NCI-H748 (cell line): ENCODE measurements at regions not wholly inside any gene's neighbourhood (a gene's known extent, or its start where the extent isn't known, plus 50 kb on each side); places are given as distances from the start of the nearest gene placed in this dataset.
"Not testable (repeated sequence)": the region's sequence is repeated elsewhere in the genome, so short reads cannot be mapped to it uniquely, and the experiment has no call there.

ENCODE experiments used
- DNase-seq: peaks from one replicate; lab custom pipeline; 2025; ENCODE audit not compliant: unreplicated experiment; lab: John Stamatoyannopoulos, UW

DNA sequence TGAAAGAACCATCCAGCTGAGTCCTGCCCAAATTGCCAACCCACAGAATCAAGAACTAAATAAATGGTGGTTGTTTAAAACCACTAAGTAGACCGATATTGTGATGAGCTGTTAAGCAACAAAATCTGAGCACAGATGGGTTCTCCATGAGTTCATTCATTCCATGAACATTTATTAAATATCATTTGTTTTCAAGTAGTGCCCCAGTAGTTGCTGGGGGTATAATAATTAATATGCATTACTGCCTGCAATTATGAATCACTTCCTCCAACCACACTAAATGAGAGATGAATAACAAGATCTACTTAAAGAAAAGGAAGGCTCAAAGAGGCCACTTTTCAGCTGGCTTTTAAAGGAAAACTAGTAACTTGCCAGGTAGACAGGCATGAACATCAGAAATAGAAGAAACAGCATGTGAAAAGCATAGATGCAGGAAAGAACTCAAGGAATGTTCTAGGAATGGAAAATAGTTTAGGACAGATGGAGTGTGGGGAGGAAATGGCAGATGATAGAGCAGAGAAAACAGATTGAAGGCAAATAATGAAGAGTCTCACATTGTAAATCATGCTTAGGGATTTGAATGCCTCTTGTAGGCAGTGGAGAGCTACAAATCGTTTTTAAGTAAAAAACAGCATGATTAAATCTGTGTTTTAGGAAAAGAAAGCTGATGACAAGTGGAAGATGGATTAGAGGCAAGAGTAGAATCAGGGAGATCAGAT lies 641.7 kb upstream of the DIPK2B start:
- no peak for DNase-seq

DNA sequence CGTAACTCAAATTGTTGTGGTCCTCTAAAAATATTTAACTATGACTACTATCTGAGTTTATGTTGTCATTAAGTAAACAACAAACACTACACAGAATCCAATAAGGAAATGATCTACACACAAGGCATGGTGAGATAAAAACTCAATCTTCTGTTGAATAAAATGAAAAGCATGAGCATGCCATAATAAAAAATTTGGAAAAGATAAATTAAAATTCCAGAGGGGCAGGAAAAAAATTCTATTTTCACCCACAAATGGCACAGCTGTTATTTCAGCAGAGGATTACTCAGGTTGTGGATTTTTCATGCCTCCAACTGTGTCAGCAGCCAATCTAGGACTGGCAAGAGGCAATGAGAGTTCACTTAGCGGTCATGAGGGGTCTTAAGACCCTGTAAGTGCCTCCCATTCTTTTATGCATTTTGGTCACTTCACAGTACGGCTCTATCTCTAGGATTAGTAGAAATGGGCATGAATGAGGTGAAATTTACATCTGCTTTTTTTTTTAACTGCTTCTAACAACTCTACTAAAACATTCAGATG lies 639.8 kb upstream of the DIPK2B start:
- no peak for DNase-seq

DNA sequence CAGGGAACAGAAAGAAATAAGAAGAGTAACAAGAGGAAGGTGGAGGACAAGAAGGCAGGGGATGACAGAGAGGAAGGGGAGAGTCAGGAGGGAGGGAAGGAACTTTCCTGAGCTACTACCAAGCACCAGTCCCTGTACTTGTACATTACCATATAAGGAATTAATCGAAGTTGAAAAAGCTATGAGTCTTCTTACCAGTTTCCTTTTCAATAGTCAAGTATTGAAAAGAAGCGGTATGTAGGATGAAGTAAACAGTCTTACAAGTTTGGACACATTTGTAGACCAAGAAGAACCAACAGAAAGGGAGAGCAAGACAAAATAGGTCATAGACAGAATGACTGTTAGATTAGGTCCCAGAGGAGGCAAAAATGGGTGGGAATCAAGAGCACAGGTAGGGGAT lies 629.7 kb upstream of the DIPK2B start:
- DNase-seq = no peak

DNA sequence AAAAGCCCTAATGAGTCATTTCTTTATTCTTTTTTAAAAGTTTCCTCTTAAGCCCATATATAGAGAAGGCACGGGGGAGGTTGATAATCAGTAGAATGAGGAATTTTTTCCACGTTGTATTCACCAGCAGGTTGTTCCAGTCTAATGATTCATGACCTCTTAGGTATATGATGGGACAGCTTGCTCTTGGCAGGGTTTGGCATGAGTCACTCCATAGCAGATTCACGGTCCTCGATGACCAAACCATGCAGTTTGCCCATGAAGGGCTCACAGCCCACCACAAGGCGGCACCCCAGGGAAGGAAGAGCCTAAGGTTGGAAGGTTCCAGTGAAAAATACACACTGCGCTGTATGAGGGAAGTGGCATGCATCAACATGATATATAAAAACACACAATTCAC lies 623.8 kb upstream of the DIPK2B start:
- DNase-seq = no peak

DNA sequence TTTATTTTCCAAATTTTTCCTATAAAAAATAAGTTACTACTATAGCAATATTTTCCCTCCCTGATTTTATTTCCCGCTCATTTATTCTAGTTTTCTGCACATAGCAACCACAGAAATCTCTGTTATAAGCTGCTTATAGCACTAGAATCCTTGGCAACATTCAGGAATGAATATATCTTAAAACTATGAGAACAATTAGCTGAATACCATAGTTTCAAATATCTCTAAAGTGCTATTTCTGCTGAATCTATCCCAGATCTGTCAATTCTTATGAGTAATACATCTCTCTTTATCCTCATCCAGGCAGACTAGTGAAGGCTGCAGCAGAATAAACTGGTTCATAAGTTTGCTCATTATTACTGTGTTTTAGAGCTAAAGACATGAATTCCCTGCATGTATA lies 622.9 kb upstream of the DIPK2B start:
- no peak for DNase-seq

DNA sequence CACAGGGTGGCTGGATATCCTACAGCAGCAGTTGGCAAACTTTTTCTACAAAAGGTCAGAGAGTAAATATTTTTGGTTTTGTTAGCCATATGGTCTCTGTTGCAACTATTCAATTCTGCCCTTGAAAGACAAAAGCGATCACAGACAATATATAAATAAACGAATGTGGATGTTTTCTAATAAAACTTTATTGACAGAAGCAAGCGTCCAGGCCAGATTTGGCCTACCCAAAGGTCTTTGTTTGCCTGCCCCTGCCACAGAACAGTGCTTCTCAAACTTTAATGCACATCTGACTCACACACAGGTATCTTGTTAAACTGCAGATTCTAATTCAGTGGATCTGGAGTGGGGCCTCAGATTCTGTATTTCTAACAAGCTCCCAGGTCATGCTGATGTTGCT lies 621.4 kb upstream of the DIPK2B start:
- DNase-seq = no peak

DNA sequence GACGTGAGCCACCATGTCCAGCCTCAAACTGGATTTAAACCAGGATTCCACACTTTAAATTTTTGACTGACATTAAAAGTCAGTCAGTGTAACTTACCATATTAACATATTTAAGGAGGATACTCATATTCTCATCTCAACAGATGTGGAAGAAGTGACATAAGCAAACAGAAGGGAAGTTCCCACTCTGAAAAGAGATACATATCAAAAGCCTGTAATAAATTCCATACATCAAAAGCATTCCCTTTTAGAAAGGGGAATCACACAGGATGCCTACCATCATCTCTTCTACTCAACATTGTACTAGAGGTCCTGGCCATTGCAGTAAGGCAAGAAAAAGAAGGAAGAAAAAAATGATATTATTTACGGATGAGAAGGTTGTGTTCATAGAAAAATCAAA lies 618.2 kb upstream of the DIPK2B start:
- DNase-seq = no peak

DNA sequence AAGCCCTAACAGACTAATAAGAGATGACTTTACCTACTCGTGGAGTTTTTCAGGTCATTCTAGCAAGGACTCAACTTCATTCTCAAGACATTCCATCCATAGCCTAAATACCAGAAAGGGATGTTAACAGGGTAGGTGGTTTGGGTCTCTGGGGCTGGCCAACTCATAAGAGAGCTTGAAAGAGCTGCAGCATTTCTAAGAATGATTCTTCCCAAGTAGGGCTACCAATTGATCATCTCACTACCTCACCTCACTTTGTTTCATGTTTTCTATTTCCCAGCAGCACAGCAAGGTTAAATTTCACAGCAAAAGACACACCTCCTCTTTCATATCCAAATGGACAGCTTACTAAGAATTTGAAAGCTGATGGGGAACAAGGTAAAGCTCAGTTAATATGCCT lies 614.8 kb upstream of the DIPK2B start:
- no peak for DNase-seq

DNA sequence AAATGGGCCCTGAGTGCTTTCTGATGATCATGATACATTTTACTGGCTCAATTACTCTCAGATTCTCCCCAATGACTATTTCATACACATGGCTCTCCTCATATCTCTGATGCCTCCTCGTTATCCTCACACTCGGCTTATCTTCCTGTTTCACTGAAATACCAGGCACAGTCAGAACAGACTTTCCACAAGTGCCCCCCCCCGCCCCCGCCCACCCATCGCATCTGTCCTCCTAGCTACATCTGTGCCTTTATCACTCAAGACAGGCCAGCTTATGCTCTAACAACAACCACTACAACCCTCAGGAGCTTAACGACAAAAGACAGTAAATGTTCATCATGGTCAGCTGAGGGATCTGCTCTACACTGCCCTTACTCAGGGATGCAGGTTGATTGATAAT lies 610.6 kb upstream of the DIPK2B start:
- DNase-seq = no peak

DNA sequence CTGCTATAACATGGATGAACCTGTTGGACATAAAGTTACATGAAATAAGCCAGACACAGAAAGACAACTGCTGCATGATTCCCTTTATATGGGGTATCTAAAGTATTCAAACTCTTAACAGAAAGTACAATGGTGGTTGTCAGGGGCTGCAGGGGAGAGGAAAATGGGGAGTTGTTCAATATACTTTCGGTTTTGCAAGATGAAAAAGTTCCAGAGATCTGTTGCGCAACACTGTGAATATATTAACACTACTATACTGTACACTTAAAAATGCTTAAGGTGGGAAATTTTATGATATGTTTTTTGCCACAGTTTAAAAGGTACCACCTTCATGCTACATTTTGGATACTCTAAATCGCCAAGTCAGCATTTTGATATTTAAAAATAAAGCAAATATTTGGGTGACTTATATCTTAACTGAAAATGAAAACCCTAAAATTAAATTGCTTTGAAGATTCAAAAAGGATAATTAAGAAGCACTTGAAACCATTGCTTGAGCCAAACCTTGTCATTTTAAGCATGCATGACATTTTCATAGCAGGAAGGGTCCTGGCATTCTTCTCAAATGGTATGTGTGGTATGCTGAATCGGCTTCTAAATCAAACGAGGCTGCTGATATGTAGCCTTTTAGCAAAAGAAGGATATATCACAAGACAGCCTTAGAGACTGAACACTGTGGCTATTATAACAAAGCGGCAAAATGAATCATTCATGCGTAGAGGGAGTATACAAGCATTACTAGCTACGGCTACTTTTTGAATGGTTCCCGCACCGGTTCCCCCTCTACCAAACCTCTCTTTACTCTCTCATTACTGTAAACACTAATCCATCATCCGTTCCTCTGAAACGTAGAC lies 607.1 kb upstream of the DIPK2B start:
- DNase-seq = no peak

DNA sequence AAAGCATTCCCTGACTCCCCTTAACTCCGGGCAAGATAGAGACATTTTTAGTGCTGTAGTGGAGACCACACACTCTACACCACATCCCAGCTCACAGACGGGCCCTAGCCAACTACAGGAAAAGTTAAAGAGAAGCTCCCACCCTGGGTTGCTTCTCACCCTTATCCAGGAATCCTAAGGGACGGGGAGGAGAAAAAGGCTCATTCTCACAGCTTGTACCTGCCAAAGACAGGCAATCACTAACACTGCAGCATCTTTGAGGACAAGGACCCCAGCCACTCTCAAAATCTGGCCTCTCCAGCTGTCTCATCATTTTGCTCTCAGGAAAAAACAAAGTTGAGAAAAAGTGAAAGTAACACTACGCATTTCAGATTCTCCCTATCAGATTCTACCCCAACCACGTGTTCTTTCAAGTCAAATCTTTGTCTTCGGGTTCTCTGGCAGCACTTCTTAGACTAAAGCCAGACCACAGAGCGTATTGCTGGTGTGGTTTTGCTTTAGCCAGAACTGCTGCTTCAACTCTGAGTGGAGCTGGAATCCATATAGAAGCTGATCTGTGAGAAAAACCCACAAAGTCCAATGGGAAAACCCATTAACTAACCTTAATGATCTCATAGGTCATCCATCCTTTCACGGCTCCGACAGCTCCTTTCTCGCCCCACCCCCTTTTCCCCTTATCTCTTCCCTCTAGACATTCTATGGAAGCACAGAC lies 605.9 kb upstream of the DIPK2B start:
- DNase-seq = no peak

DNA sequence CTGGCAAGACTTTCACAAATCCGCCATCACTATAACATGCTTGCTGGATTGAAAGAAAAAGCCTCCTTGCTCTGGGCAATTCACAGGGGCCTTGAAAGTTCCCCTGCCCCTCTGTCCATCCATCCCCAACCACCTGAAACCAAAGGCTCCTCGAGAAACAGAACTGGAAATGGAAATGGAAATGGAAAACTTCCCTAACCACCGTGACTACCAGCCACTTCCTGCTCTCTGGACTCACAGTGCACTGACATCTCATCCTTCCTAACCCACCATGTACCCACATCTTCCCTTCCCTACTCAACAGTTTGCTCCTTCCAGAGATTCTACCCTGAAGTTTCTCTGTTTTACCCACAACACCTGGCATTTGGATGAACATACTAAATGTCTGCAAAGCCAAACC lies 603.6 kb upstream of the DIPK2B start:
- no peak for DNase-seq

DNA sequence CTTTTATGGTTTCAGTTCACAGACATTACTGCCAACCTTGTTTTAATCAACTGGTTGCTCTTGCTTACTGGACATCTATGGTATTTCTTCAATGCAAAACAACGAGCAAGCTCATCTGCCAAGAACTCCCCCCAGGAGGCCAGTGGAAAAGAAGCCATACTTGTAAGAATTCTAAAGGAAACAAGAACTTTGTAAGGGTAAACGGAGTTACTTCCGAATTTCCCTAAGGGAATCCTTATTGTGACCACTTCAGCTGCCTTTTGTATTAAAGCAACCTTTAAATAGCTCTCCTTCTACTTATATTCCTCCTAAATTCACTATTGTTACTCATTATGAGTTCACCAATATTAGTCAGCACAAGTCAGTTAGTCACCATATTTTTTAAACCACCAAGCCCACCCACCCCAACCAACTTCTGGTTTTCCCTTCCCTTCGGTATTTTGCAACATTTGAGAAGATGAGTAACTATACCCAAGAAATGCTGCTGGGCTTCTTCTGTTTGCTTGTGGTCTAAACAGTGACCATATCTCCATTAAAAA lies 602.8 kb upstream of the DIPK2B start:
- DNase-seq = no peak

DNA sequence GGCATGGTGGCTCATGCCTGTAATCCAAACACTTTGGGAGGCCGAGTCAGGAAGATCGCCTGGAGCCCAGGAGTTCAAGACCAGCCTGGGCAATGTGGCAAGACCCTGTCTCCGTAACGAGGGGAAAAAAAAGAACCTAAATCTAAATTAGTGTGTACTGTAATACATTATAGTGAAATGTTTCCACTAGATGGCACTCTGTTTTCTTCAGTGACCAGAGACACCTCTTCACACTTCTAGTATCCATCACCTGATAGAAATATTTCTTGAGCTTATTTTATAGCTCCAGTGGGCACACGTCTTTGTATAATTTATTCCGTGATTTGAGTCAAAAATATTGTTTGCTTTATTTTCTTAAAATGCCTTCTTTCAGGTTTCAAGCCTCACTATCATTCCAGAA lies 600.9 kb upstream of the DIPK2B start:
- DNase-seq = peak; percentile 48

DNA sequence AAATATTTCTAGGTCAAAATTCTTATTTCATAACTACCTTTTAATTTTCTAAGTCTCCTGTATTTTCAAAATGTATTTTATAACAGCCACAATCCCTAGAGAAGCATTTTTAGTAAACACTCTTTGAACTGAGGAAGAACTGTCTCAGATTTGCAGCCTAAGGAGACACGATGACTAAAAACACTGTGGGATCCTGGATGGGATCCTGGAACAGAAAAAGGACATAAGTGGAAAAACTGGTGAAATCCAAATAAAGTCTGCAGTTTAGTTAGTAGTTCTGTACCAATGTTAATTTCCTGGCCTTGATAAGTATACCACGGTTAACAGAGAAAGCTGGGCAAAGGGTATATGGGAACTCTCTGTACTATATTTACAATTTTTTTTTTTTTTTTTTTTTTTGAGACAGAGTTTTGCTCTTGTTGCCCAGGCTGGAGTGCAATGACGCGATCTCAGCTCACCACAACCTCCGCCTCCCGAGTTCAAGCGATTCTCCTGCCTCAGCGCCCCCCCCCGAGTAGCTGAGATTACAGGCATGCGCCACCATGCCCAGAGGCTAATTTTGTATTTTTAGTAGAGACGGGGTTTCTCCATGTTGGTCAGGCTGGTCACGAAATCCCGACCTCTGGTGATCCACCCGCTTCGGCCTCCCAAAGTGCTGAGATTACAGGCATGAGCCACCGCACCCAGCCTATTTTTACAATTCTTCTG lies 600.2 kb upstream of the DIPK2B start:
- DNase-seq = not testable (repeated sequence)

DNA sequence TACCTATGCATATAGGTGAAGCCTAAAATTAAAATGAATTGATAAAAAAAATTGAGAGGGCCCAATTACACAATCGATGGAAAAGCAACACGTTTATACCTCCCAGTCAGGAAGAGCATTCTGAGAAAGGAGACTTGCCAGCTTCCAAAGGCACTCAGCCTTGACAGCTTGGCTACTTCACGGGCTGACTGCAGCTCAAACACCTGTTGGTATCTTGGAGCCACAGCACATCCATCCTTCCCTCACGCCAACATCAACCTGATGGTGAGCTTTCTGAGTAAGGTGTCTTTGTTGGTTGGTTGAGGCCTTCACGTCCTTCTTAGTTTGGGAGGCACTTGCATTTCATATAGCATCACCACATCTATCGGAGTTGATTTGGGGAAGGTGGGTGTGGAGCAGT lies 598.9 kb upstream of the DIPK2B start:
- DNase-seq = no peak

DNA sequence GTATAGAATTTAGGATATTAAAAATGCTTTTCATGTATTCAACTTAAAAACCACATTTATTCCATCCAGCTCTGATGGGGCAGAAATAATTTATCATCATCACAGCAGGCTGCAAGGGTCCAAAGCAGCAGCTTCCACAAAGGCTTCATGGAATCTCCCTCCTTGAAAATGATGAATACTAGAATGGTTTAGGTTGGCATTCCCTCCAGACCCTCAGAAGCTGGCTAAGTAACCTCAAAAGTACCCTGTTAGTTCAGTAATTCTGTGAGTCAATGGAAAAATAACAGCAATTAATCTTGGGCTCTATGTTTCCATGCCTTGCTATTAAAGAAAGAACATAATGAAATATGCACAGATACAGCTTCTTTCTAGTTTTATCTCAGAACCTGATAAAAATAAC lies 594.9 kb upstream of the DIPK2B start:
- no peak for DNase-seq

DNA sequence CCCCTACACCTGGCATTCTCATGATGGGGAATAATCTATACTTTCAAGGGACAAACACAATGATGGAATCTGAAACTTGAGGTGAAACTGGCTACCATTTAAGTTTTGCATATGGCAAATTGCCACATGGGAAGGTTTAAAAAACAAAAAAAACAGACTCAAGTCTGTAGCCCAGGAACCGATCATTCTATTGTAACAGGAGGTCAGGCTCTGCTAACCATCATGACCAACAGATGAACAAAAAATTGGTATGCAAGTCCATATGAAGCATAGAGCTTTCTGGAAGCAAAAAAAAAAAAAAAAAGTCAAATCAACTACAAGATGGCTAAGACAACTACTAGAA lies 594.3 kb upstream of the DIPK2B start:
- no peak for DNase-seq

DNA sequence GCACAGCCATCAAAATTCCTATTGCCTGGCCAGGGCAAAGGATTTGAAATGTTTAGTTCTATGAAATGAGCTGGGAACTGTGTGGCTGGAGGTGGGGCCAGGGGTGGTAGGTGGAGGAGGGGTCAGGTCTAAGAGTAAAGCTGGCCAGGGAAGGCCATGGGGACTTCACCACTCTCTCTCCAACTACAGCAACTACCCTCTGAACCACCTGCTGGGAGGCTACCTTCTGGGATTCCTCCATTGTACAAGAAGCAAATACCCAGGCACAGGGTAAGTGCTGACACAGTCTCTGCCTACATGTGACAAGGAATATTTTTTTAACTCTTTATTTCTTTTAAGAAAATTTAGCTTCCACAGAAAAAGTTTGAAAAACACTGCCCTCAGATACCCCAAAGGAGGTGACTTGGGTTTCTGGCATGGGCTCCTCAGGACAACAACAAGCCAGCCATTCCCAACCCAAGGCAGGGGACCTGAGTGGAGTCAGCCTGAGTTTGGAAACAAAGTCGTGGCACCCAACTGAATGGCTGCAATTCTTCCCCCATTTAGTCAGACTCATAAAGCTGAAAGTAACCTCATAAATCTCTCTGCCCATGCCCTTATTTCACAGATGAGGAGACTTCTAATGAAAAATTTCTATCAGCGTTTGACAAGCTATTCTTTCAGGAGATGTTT lies 593.8 kb upstream of the DIPK2B start:
- no peak for DNase-seq

DNA sequence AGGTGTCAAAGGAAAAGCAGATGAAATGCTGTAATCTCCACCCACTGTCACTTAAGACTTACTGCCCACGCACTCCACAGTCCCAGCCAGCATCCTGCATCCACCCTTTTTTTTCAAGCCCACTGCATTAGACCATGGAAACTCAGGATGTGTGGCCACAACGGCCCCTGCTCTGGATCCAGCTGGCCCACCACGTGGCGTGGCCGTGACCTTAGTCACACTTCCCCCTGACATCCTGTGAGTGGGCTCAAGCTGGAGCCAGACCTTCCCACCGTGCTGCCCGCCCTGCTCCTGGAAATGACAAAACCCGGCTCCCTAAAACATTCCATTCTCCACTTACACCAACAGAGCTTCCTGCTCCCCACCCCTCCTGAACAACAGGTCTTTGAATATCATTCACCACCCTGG lies 588.3 kb upstream of the DIPK2B start:
- DNase-seq = no peak
